Choroid plexus epithelial cell (primary cell): ENCODE measurements at regions not wholly inside any gene's neighbourhood (a gene's known extent, or its start where the extent isn't known, plus 50 kb on each side); places are given as distances from the start of the nearest gene placed in this dataset.
"Not testable (repeated sequence)": the region's sequence is repeated elsewhere in the genome, so short reads cannot be mapped to it uniquely, and the experiment has no call there.

Experiments used
- DNase-seq: peaks from one replicate; pipeline ENCODE4 v3.0.0-alpha.2; 2010; ENCODE audit warnings: low read depth
- H3K4me3 ChIP-seq: 2 replicates; pipeline ENCODE4 v1.5.1; 2011; ENCODE audit warnings: low read depth, mild to moderate bottlenecking, control low read depth, low read length, moderate library complexity
- TF ChIP-seq, protein P1 (sequence below): conservative IDR thresholded peaks from 2 replicates; pipeline ENCODE4 v1.5.1; 2011; ENCODE audit warnings: low read depth, mild to moderate bottlenecking, control low read depth, inconsistent platforms, low read length, moderate library complexity

DNA sequence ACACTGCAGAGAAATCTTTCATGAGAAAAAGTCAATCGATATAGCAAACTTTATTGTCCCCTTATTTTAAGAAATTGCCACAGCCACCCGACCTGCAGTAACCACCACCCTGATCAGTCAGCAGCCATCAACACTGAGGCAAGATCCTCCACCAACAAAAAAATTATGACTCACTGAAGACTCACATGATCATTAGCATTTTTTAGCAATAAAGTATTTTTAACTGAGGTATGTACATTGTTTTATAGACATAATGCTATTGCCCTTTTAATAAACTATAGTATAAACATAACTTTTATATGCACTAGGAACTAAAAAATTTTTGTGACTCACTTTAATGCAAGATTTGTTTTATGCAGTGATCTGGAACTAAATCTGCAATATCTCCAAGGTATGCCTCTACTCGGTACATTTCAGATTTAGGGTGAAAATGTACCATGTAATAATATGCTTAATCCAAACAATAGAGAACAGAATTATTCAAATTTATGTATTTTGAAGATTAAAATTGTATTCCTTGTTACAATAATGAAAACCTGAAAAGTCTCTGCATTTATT is 79.2 kb upstream of the CEP126 start:
- TF ChIP-seq, protein P1, sequence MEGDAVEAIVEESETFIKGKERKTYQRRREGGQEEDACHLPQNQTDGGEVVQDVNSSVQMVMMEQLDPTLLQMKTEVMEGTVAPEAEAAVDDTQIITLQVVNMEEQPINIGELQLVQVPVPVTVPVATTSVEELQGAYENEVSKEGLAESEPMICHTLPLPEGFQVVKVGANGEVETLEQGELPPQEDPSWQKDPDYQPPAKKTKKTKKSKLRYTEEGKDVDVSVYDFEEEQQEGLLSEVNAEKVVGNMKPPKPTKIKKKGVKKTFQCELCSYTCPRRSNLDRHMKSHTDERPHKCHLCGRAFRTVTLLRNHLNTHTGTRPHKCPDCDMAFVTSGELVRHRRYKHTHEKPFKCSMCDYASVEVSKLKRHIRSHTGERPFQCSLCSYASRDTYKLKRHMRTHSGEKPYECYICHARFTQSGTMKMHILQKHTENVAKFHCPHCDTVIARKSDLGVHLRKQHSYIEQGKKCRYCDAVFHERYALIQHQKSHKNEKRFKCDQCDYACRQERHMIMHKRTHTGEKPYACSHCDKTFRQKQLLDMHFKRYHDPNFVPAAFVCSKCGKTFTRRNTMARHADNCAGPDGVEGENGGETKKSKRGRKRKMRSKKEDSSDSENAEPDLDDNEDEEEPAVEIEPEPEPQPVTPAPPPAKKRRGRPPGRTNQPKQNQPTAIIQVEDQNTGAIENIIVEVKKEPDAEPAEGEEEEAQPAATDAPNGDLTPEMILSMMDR, result no peak
- no peak for DNase-seq
- no peak overlapping the region for H3K4me3 ChIP-seq

DNA sequence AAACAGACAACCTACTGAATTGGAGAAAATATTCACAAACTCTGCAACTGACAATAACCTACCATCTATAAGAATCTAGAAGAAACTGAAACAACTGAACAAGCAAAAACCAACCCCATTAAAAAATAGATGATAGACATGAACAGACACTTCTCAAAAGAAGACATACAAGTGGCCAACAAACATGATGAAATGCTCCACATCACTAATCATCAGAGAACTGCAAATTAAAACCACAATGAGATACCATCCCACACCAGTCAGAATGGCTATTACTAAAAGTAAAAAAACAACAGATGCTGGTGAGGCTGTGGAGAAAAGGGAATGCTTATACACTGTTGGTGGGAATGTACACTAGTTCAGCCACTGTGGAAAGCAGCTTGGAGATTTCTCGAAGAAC is 84.3 kb upstream of the CEP126 start:
- H3K4me3 ChIP-seq, DNase-seq: not testable (repeated sequence)

DNA sequence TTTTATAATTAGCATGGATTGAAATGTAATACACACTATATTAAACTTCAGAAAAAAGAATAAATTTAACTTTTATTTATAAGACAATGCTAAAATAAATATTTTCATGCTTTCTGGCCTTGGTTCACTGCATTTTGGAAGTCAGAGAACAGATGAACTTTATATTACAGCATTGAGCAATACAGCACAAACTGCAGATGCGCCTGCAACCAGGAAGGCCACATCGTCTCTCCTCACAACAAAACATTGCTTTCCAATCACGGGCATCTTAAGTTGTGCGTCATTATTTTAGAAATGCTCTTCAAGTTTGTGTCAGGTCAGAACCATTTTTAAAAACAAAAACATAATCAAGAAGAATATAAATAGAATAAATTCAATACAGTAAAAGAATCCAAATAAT is 89.3 kb upstream of the CEP126 start:
- H3K4me3 ChIP-seq, result no peak overlapping the region
- TF ChIP-seq, protein P1, result no peak
- DNase-seq, result no peak

DNA sequence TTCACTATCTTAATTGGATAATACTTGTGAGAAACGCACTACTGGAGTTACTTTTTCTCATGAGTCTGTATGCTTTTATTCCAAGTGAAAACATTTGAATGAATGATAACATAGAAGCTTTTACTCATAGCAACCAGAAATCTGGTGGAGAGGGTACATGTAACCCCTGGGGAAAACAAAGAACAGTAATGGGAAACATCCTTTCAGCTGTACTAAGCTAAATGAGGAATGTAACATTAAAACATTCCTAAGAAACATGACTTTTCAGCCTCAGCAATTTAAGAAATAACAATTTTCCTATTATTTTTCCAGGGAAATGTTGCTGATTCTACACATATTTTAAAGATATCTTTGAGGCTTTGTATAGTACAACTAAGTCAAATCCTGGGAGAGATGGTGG is 97.2 kb upstream of the CEP126 start:
- no peak overlapping the region for H3K4me3 ChIP-seq
- DNase-seq, result peak; percentile 2
- TF ChIP-seq, protein P1, result no peak

DNA sequence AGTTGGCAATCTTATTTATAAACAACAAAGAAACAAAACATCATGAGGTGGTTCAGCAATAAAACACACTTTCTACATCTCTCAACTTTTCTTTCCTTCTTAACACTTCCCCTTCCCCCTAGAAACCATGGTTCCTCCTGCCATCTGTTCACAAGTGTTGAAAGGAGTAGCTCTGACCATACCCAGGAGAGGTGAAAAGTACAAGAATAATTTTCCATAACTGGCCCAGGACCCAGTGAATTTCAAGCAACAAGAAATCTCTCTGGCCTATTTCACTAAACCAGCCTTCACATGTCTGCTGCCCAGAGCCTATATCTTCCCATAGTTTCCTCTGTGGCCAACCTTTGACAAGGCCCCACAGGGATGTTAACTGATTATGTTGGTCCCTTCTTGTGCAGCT is 98.2 kb upstream of the CEP126 start:
- DNase-seq, result no peak
- TF ChIP-seq, protein P1, result no peak
- H3K4me3 ChIP-seq, result no peak overlapping the region

DNA sequence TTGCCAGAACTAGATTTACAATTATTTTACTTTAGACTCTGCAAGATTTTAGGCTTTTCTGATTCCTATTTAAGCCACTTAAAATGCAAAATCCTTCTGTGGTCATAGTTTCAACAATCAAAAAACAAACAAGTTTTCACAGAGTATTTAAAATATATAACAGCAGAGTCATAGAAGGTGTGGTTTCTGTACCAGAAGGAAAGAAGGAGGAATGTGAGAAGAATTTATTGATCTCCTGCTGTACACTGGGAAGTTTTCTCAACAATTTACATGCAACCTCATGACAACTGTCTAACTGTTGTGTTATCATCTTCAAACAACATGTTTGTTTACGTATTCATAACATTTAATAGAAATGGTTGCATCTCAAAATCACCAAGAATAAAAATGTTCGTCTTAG is 102.3 kb upstream of the CEP126 start:
- H3K4me3 ChIP-seq, result no peak overlapping the region
- no peak for DNase-seq
- TF ChIP-seq, protein P1, result no peak

DNA sequence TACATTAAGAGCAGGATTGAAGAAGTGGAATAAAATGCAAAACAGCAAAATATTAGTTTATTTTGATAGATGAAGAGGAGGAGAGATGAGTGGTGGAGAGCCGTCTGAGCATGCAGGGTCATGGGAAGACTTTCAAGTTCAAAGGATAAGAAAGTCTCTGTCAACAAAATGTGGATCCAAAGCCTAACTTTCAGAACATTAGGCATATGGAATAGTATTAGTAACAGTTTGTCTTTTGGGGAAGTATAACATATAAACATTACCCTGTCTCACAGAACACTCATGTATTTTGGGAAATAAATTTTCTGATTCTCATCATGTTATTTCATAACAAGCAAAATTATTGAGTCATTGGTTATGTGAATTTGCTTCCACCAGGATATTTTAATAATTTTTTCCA is 104.3 kb upstream of the CEP126 start:
- DNase-seq, result no peak
- H3K4me3 ChIP-seq, result no peak overlapping the region
- TF ChIP-seq, protein P1, result no peak
